ENCODE measurements at regions not wholly inside any gene's neighbourhood (a gene's known extent, or its start where the extent isn't known, plus 50 kb on each side); places are given as distances from the start of the nearest gene placed in this dataset.

DNA sequence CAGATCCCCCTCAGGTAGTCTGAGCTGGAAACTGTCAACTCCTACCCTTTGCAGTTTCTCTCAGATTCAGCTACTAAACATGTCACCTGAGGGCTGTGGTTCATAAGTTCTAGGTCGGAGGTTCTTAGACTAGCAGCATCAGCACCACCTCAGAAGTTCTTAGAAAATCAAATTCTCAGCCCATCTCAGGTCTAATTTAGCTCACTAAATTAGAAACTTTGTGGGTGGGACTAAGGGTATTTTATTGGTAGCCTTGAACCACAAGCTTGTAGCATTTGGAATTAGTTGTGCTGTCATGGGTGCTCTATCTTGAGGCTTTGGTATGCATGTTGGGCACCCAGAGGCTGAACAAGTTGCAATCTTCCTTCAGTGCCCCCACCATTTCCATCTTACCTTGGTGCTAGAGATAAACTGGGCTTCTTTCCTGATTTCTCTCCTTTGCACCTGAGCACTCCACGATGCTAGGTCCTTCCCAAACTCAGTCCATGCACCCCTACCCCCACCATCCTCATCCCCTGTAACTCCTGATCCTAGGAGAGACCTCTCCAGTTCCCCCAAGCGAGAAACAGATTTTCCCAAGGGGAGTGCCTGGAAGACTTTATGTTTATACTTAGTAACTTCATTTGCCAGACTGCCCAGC is 54.2 kb downstream of the S1PR1 start:
- no peak for DNase-seq (ENCODE audit: low read depth in 2 of 2)

DNA sequence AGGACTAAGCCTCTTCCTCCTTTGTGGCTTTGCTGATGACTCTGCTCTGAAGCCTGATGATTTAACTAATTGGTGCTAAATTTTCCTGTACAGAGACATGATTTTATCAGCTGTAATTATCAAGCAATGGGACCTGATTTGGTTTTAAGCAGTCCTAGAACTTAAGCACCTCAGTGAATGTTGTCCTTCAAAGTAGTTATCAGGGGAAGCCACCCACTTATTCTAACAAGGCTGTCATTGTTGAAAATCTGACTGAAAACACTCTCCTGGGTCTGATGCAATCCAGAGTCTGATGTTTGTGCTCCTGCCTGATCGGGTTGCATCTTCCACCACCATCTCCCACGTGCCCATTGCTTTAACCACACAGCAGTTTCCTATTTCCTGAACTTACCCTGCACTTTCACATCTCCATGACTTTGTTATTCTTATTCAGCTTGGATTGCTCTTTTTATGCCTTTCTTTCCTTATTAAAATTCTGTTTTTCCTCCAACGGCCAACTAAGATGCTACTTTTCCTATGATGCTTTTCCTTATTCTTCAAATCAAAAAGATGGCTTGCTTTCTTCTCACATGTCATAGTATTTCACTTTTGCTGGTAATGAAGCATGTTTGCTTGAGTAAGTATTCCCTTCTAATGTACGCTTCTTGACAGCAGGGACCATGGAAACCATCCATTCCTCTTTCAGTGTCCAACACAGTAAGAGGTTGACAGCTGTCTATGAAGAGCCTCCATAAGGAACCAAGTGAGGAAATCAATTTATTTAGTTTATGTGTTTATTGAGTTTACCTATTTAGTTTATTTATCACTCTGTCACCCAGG is 55.0 kb downstream of the S1PR1 start:
- no peak for DNase-seq (ENCODE audit: low read depth in 2 of 2)

DNA sequence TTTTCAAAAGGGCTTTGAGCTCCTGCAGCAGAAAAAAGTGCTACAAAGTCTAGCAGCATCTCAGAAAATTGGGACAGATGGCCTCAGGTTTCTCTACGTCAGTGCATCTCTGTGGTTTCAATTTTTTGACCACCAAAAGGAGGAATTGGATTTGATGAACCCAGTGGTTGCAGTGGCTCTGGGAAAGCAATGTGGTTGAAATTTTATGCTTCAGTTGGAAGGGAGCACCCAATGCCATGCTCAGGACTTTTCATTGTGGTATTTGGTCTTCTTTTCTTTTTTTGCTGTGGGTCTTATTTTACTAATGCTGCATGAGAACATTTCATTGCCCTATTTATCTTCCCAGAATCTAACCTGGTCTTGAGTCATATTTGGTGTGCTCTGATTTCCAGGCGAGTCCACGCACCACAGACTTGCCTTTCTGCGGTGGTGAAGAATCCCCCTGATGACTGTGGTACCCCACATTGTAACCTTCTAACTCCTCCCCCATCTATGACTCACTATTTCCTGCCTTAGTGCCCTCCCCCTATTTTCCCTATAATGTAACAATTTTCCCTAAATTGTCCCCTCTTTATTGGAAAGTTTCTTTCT is 56.7 kb downstream of the S1PR1 start:
- peak in 1 of 2 donors; percentile 21 for DNase-seq (ENCODE audit: low read depth in 2 of 2)

DNA sequence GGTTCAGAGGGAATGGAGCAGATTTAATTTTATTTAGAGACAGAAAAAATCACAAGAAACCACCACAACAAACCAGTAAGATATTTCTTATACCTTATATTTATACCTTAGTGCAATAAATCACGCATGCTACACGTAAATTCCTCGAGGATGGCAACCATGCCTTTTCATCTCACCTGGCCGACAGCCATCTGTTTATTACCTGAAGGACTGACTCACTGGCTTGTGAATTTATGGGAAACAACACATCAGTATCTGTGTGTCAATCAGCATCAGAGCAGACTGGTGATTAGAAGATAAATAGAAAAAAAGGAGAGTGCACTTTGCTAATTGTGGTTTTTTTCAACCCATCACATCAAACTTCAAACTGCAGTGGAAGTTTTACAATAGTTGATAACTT is 58.4 kb downstream of the S1PR1 start:
- DNase-seq (ENCODE audit: low read depth in 2 of 2): no peak

DNA sequence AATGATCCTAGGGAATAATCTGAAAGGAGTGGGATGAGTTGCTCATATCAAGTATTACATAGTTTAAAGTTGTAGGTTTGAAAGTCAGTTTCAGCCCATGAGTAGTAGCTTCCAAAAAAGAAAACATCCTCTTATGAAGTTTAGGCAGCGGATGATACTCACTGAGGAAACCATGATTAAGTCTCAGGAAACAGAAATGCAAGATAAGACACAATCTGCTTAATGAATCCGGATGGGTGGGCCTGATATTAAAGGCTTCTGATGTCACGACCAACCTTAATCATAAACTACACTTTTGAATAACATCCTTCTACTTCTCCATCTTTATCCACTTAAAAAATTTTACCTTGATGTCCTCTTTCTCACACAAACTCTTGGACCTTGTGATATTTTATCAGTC is 61.8 kb downstream of the S1PR1 start:
- DNase-seq (ENCODE audit: low read depth in 2 of 2): no peak

DNA sequence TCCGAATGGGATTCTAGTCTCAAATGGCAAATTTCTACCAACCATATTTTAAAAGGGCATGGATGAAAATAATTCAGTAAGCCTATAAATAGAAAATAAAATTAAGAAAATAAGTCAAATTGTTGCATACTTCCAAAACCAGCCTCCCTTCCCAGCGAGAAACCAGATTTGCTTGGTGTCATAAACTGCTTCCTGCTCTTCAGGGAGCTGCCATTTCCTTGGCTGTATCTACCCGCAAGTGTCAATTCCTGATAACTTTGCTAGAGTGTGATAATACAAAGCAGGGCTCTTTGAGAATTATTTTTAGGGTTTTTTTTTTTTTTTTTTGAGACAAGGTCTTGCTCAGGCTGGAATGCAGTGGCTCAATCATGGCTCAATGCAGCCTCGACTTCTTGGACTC is 62.3 kb downstream of the S1PR1 start:
- DNase-seq (ENCODE audit: low read depth in 2 of 2): no peak

DNA sequence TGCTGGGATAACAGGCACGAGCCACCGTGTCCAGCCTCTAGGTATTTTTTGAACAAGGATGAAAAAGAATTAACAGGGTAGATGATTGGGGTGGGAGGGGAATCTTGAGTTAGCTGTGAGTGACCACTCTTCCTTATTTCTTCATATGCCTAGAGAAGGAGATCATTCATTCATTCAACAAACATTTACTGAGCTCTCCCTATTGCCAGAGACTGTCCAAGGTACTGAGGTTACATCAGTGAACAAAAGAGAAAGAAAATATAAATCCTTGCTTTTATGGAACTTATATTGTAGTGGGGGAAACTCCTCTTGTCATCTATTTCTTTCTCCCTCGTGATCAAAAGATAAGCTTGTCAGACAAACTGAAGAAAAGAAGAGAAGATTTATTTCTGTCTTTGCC is 62.9 kb downstream of the S1PR1 start:
- no peak for DNase-seq (ENCODE audit: low read depth in 2 of 2)

DNA sequence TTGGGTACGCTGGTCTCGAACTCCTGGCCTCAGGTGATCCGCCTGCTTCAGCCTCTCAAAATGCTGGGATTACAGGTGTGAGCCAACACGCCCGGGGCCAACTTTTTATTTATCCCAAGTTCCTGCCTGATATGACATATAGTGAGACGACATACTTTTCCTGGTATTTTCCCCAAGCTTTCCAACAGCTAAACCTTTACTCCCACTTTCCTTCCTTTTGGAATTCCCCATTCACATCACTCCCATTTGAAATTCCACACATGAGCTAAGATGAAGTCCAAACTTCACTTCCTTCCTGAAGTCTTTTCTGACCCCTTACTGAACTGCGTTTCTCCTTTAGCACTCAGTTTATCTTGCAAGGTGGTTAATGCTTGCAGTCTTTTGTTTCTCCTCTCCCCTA is 64.1 kb downstream of the S1PR1 start:
- no peak for DNase-seq (ENCODE audit: low read depth in 2 of 2)

DNA sequence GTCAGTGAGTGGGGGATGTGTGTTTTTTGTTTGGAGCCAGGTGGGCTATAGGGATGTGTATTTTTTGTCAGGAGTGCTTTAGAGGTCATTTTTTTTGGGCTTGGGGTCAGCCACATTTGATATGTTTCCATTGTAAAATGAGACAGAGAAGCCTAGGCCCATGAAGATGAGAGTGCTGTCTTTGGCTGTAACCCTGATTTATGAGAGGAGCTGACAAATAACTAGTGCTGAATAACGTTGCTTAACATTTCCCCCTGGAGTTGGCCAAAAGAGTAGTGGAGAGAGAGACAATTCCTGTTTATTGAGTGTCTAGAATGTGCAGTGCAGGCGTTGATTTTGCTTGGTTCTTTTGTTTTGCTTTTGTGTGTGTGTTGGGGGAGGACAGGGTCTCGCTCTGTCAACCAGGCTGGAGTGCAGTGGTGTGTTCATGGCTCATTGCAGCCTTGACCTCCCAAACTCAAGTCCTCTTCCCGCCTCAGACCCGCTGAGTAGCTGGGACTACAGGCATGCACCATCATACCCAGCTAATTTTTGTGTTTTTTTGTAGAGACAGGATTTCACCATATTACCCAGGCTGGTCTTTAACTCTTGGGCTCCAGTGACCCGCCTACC is 64.7 kb downstream of the S1PR1 start:
- no peak for DNase-seq (ENCODE audit: low read depth in 2 of 2)

DNA sequence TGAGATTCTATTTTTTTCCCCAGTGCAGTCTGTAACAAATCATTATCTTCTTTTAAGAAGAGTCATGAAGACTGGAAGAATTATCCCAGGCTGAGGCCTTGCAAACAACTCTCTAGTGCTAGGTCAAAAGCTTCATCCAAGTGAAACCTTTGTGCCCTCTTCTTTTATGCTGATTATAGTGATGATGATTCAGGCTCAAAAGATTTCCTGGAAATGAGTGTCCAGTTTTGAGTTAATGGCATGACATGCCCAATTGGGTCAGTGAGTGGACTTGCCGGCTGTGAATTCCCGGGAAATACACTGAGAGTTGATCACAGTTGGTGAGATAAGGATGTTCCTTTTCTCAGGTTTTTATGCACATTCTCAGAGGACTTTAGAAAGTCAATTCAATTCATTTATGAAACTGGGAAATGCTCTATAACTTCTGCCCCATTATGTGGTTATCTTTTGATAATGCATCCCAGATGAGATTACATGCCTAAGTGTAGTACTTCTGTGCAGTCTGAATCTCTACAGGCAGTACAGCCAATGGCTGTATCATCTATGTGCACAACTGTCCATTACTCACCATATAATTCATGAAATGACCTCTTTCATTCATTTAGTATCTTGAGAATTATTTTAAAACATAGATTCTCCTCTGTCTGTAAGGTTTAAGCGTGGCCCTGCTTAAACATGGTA is 66.2 kb downstream of the S1PR1 start:
- DNase-seq (ENCODE audit: low read depth in 2 of 2): no peak

DNA sequence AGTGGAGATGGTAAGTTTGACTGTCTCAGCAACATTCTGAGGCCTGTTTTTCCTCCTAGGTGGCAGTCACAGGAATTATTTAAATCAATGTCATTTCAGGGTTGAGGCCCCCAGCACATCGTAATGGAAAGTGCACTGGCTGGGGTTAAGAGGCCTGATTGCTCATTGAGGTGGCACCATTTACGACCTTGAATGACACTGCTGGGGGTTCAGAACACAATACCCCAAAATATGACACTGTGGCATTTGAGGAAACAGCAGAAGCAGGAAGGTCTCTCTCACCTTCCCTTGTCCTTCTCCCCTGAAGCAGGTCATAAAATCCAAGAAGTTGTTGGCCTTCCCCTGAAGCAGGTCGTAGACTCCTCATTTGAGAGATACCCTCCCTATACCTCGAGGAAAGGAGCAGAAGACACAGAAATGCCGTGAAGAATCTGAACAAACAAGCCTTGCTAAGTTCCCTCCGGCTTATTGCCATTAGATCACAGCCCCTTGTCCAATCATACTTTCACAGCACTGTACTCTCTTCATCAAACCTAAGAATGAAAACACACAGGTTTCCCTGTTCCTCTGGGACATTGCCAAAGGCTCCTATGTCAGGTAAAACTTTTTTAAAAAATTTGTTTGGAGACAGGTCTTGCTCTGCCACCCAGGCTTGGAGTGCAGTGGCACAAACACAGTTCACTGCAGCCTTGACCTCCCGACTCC is 71.3 kb downstream of the S1PR1 start:
- DNase-seq (ENCODE audit: low read depth in 2 of 2): no peak

DNA sequence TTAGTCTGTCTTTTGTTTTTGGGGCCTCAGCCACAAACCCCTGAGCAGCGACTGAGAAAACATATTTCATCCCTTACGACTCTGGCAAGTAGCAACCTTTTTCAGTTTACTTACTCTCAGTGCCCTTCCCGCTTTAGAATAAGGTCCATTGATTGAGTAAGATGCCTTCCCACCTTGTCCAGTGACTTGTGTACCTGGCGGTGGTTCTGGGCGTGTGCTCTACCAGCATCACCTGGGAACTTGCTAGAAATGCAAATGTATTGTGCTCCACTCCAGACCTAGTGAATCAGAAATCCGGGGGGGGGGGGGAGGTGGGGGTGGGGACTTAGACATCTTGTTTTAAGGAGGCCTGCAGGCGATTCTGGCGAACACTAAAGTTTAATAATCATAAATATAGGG is 72.1 kb downstream of the S1PR1 start:
- no peak for DNase-seq (ENCODE audit: low read depth in 2 of 2)

DNA sequence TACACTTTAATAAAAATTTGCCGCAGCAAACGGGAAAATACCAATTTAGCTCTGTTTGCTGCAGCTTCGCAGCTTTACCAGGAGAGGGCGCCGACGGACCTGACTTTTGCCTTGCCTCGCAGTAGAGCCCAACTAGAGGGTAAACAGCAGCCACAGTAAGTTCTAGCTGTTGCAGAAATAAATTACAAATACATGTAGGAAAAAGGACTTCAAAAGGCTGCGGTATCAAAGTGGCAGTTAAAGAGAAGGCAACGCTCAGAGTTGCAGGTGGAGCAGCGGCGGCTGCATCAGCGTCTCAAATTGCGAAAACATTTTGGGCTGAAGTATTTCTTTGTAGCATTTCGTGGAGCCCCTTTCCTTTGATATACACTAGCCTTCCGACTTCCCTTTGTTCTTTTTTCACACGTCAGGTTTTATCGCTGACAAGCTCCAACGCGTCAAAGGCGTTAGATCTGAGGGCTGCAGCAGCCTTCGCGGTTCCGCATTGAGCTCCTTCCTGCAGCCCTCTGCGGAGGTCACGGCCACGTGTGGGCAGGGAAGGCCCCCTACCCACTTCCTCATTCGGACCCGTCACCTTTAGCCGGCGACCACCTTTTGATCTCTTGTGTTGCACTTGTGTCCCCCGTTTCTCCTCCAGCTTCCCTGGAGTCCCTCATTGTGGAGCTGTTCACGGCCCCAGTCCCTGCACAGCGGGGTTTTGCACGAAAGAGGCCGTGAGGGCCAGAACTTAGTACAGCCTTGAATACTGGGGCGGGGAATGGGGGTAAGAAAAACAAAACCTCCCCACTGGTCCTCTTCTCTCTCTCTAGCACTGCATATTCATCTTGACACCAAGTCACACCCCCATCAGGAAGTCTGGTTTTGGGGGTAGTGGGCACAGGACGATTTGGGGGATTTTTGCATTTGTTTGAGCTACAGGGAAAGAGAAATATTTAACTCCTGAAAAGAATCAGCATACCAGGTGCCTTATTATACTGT is 72.8 kb downstream of the S1PR1 start:
- DNase-seq (ENCODE audit: low read depth in 2 of 2): peak; percentile 30 to 48

DNA sequence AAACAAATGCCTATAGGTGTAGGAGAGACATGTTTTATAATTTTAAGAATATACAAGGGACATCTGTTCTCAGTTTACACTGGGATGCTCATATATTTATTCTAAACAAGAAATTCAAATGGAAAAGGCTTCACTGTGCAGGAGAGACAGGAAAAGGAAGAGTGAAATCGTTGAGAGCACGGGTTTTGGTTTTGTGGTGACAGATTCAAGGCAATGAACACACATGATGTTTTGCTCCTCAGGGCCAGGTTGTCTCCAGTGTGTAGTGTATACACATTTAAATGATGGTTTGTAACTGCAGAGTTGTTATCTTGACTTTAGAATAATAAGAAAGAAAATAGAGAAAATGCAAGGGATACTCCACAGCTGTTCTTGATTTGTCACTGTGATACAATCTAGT is 73.7 kb downstream of the S1PR1 start:
- DNase-seq (ENCODE audit: low read depth in 2 of 2): no peak

DNA sequence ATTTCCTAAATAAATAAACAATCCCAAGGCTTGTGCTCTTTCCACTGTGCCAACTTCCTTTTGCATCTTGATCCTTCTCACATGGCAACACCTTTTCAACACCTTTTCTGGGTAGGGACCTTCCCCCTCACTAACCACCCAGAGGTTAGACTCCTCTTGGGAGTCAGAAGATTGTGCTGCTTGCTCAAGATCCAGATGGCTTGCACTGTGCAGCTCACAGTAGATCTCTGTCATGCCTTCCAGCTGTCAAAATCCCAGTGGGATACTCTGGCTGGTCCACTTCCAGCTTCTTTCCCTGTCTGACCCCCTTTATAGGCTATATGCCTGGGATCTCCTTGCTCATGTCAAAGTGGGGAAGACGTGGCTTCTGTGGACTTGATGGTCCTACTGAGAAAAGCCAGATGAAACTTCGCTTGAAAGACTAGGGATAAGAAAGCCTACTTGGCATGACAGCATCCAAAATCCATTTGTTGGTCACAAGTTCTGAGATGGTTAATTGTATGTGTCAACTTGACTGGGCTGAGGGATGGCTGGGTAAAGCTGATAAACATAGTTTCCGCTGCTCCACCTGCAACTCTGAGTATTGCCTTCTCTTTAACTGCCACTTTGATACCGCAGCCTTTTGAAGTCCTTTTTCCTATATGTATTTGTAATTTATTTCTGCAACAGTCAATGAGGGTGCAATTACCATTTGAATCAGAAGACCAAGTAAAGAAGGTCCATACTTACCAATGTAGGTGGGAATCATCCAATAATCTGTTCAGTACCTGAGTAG is 74.5 kb downstream of the S1PR1 start:
- DNase-seq (ENCODE audit: low read depth in 2 of 2): no peak

DNA sequence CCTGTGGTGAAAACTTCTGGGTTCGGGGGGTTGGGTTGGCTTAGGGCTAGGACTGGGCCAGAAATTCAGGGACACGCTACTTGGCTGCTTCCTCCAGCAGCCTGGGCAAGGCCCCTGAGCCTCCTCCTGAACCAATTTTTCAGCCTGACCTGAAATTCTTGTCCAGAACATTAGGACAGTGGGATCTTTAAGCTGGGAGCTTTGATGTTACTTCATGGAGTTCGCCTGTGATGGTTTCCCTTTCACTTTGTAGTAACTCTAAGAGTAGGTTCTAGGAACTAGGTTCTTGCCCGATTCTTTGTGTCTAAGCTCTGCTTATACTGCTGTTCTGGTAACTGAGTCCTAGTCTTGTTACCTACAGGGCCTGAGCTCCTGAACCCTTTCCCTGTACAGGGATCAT is 75.3 kb downstream of the S1PR1 start:
- DNase-seq (ENCODE audit: low read depth in 2 of 2): no peak

DNA sequence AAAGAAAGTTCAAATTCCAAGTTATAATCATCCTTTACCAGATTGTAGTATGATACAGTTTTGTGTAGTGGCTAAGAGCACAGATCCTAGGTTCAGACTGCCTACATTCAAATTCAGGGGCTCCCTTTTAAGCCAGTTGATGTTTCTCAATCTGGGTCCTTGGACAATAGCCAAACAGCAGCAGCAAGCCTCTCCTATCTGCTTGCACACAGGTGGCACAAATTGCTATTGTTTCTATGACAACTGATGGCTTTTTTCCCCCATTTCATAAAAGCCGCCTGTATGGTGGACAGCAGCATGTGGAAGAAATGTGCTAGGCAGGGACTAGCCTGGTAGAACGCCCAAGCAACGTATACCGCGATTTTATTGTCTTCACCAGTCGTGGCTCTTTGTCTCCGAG is 76.5 kb downstream of the S1PR1 start:
- no peak for DNase-seq (ENCODE audit: low read depth in 2 of 2)

DNA sequence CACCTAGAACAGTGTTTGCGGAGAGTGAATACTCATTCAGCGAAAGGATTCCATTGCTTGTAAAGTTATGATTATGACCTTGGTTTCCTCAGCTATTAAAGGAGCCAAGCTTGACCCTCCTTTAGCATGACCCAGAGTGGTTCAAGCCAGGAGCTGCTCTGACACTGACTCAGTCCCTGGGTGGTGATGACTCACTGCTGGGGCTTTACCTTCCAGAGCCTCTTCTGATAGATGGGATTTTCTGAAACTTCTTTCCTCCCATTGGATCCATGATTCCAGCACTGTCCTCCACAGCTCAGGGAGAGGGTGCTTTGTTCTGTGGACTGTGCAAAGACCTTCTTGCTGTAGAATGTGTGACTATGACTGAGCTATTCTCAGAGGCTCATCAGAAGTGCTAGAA is 77.4 kb downstream of the S1PR1 start:
- DNase-seq (ENCODE audit: low read depth in 2 of 2): no peak

DNA sequence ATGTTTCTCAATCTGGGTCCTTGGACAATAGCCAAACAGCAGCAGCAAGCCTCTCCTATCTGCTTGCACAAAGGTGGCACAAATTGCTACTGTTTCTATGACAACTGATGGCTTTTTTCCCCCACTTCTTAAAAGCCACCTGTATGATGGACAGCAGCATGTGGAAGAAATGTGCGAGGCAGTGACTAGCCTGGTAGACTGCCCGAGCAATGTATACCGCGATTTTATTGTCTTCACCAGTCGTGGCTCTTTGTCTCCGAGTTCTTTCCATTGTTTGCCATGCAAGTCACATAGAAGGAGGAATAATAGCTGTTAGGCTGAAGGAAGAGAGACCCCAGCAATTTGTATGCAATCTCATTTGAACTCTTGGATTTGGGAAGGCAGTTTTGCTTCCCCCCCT is 79.4 kb downstream of the S1PR1 start:
- DNase-seq (ENCODE audit: low read depth in 2 of 2): no peak

DNA sequence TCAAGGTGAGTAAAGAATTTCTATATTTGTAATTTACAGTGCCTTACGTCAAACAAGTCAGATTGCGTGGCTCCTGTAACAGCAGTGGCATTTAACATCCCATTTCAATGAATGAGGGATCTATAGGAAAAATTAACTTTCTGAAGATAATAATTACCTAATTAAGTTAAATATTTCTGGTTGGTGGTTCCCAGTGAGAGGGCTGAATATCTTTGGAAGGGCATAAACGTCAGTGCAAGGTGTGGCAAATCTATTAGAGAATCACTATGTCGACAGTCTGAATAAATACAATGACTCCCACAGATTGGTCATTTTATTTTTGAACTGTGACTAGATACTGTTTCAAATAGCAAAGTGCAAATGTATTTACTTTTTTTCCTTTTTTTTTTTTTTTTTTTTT is 80.0 kb downstream of the S1PR1 start:
- DNase-seq (ENCODE audit: low read depth in 2 of 2): no peak

All from stimulated activated CD8-positive, alpha-beta memory T cell treated with anti-CD3 and anti-CD28 coated beads, Interleukin-7, amount 100 ng/mL, for 1 hour (primary cell).